Erythroblast (primary cell): ENCODE measurements at regions not wholly inside any gene's neighbourhood (a gene's known extent, or its start where the extent isn't known, plus 50 kb on each side); places are given as distances from the start of the nearest gene placed in this dataset.

Experiments used
- DNase-seq, 2 experiments: peaks; one replicate each; lab custom pipeline; 2025; lab: John Stamatoyannopoulos, UW
- GATA1 ChIP-seq: IDR thresholded peaks from 2 replicates; pipeline ENCODE4 v1.6.1; 2011; ENCODE audit warnings: low read depth, mild to moderate bottlenecking, control low read depth, low read length, moderate library complexity
- POLR2A ChIP-seq: IDR thresholded peaks from 2 replicates; pipeline ENCODE4 v1.6.1; 2011; ENCODE audit warnings: mild to moderate bottlenecking, low read length

DNA sequence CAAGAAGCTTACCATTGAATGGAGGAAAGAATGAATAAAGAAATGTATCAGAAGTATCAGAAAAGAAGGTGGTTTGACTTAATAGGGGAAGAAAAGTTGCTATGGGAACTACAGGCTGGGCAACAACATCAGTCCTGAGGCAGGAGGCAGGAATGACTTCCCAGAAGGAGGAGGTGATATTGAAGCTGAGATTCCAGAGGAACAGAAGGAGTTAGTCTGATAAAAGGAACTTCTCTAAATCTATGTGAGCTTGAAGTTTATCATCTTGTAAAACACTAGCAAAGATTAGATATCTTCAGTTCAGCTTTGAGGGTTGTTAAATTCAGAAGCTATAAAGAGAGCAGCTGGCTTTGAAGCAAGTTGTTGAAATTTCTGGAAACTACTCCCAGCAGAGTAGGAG lies 213.3 kb upstream of the THRB start:
- DNase-seq: no peak
- TF ChIP-seq POLR2A (no peak), GATA1 (no peak)

DNA sequence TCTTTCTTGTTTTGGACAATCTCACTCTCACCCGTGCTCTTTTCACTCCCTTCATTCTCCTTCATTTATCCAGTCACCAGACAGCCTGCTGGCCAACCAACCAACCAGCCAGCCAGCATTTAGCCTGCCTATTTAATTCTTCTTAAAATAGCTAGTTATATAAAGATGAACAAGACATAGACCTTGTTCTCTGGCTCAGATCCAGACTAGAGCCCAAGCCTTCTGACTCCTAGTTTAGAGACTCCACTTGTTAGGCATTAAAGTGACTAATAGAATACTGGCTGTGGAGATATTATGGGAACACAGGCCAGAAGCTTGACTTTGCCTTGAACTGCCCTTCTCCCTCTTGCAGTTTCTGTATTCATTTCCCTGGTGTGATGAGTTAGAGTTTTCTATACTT lies 215.3 kb upstream of the THRB start:
- no peak for DNase-seq
- no peak for TF ChIP-seq GATA1
- no peak for TF ChIP-seq POLR2A

DNA sequence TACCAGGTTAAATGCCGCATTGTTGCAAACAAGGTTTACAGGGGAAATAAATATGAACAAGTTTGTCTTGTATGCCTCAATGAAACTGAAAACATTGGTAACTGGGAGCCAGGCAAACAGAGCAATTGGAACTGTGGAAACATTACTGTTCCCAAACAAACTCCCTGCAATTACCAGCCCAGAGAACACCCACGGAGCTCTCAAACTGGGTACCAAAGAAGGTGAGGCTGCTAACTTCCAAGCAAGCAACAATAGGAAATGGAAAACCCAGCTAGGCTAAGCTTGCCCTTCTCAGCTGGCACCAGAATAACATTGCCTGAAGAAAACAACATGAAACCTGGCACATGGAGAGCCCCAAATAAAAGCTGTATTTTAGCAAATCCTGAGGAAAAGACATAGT lies 218.9 kb upstream of the THRB start:
- no peak for DNase-seq
- TF ChIP-seq GATA1 (no peak), POLR2A (no peak)

DNA sequence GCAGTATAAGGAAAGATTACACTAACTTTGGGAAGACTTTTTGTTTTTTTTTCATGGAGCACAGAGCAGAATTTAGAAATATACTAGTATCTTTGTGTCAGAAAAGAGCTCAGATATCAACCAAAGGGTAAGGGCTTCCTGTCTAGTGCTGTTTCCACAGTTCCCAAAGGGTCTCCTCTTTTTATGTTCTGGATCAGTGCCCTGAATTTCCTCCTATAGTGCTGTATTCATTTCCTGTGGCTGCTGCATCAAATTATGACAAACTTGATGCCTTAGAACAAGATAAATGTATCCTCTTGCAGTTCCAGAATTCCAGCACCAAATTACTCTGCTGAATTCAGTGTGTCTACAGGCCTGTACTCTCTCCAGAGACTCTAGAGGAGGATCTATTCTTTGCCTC lies 219.8 kb upstream of the THRB start:
- DNase-seq: no peak
- no peak for TF ChIP-seq POLR2A
- no peak for TF ChIP-seq GATA1

DNA sequence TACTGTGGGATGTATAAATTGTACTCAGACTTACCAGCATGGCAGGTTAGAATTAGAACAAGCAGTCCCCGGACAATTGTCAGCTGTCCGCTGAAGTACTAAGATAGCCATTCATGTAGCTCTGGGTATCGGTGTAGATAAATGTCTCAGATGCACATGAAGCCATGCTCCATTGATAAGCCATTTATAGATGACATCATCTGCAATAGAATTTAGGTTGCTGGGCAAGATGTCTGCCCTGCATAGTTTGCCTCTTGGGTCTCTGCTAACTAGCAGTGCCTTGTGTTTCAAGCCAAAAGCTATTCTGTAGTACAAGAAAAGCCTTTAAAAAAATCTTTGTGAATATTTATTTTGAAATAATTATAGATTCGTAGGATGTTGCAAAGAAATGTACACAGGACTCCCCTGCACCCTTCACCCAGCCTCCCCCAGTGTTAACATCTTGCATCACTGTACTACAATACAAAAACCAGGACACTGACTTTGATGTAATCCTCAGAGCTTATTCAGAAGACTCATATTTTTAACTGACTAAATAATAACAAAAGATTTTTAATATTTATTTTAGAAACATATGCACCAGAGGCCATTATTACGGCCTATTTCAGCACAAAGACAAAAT lies 220.6 kb upstream of the THRB start:
- TF ChIP-seq POLR2A: no peak
- no peak for TF ChIP-seq GATA1
- DNase-seq: no peak

DNA sequence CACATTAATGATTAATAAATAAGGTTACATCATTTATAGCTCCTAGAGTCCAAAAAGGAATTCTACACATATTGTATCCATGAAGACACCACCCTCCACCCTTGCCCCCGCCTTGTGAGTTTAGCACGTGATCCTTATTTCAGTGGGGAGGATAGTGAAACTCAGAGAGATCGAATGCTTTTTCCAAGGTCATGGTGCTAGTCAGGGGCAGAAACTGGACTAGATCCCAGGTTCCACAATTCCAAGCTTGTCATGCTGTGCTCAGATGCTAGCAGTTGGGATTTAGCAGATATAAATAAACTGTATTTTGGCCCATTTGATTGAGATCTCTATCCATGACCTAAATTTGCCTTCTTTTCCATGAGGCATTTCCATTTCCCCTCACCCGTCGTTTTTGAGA lies 227.4 kb upstream of the THRB start:
- DNase-seq: no peak
- TF ChIP-seq POLR2A (no peak), GATA1 (no peak)

DNA sequence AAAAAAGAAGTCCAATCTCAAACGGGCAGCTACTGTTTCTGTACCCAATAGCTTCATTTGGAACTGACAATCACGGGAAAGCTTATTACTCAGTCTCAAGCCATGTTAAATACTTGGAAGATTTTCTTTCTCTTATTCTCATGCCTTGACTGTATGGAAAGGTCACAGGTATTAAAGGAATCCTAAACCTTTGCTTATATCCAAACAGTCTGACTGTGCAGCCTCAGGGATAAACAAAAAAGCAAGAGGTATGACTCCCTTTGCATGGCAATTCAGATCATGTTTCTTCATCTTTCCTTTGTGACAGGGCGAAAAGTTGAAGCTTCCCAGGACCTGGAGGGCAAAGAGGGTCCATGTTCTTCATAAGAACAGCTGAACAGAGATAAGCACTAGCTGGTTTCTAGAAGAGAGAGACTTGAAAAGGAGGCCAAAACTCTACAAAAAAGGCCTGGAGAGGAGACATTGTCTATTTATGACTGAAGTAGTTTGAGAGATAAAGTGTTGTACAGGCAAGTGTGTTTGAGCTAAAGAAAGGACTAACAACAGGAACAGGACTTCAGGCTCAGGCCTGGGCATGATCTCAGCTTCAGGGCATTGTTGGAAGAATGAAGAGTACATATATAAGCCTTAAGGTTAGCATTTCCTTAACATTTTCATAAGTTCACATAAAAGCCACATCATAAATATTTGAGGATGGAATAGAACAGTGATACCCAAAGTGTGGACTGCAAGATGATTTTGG lies 231.0 kb upstream of the THRB start:
- TF ChIP-seq POLR2A: no peak
- no peak for TF ChIP-seq GATA1
- DNase-seq: no peak

DNA sequence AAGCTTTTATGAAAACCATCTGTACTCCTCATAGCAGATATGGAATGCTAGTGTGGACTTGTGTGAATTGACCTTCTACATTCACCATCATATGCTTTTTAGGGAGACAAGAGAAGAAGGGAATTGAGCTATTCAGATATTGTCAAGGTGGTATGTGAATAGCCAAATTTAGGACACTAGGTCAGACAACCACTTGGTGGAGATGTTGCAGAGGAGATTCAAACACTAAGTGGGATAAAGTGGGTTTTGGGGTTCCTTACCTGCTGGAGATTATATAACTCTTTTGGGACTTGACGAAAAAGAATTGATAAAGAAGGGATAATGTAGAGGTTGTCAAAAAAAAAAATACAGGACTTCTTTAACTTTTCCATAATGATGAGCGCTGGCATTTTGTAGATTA lies 231.8 kb upstream of the THRB start:
- TF ChIP-seq GATA1 (no peak), POLR2A (no peak)

DNA sequence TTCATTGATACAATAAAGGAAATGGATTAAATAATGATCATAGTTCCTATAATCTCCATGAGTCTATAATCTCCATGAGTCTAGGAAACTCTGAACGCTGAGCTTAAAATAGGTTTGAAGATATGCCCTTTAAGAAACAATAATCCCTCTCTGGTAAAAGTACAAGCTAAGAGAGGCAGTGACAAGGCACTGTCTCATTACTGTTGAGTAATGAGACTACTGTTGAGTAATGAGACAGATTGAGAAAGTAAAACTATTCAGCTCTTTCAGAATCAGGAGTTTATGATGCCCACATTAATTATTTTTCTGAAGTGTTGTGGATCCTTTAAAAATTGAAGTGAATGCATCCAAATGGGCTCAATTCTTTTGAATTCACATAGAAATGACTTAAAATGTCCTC lies 235.5 kb upstream of the THRB start:
- DNase-seq: no peak
- TF ChIP-seq POLR2A (no peak), GATA1 (no peak)

More for the DNA sequence above, 231.8 kb upstream of the THRB start:
- DNase-seq: no peak

DNA sequence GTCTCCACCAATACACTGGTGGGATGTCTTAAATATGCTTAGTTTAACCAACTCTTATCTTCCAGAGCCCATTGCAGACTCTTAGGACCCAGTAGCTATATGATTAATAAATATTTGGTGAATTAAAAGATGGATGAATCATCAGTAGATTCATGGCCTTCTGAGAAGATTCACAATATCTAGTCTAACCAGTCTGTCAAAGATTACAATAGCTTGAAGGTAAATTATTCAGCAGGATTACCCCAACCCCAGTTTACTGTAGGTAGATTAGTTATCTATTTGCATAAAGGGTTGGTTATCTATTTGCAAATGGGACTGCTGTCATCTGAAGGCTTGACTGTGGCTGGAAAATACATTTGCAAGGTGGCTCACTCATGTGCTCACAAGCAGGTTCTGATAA lies 239.4 kb upstream of the THRB start:
- TF ChIP-seq GATA1: no peak
- no peak for DNase-seq

DNA sequence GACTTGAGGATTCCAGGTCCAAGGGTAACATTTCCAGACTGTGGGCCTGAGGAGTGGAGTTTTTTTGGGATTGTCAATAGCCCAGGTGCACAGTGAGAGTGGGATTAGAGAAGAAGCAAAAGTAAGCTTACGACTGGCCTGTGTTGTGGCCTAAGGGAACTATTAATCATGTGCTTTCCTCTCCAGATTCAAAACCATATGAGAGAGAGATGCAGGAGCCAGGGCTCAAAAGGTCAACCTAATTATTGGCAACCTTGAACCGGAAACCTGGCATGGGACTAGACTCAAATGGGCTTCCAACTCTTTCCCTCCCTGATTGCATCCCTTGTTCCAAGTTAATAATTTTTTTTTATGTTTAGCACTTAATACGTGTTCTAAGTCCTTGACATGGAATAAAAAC lies 242.1 kb upstream of the THRB start:
- no peak for TF ChIP-seq POLR2A
- TF ChIP-seq GATA1: no peak

DNA sequence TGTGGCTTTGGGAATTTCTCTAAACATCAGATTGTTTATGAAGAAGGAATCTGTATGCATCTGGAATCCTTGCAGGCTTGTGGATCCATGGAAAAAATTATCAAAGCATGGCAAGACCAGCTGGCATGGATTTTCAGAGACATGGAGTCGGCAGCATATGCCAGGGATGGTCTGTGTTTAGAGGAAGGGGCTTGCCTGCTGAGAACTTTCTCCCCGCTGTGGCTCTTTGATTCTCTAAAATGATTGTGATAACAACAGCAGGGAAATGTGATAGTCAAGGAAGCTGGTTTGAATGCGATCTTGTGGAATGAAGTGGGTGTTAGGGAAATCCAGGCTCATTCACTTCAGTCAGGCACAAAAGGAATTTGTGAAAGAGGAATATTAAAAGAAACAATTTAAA lies 245.7 kb upstream of the THRB start:
- TF ChIP-seq GATA1 (no peak), POLR2A (no peak)
- DNase-seq: no peak

More for the DNA sequence above, 242.1 kb upstream of the THRB start:
- no peak for DNase-seq

DNA sequence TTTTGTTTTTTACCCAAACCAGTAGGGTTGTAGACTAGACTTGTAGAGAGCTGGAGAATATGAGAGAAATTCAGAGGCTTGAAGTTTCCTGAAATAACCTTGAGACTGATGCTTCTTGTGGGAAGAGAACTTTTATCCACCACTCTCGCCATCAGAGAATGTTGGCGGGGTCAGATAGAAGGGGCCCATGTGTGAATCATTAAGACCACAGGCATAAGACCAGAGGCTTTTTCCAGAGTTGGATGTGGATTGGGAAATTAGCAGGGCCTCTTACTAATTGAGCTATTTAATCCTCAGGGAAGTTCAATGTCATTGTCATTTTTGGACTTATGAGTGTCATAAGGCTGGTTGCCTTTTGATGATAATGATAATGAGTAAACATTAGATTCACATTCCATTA lies 246.9 kb upstream of the THRB start:
- no peak for TF ChIP-seq GATA1
- DNase-seq: no peak

DNA sequence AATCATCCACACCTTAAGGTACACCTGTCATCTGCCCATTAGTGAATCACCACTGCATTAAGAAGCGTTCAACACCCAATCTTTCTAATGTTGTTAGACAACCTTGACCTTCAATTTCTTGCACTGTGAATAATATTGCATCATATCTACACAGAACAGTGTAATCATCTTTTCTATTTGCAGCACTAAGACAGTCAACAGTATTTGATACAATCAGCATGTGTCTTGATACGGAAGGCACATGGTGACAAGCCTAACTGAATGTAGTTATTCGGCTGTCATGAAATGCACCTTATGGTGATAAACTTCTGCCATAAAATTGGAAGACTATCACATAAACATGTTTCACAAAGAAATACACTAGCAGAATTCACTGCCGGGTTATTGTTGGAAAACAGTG lies 253.9 kb upstream of the THRB start:
- DNase-seq: no peak
- TF ChIP-seq POLR2A: no peak

DNA sequence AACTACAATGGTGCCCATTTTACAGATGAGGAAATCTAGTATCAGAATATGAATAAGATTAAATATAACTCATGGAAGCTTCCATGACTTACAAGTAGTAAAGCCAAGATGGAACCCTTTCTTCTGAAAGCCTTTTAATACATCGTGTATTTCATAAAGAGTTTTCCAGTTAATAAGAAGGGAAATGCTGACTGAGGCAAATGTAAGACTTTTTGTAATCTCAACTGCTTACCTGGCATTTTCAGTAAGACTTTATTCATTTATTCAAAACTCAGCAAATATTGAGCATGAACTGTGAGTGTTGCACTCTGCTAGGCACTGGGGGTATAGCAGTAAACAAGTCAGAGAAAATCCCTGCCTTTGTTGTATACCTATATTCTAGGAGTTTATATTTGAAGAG lies 256.4 kb upstream of the THRB start:
- TF ChIP-seq POLR2A: no peak
- no peak for DNase-seq
